Activated naive CD4-positive, alpha-beta T cell treated with anti-CD3 and anti-CD28 coated beads, Interleukin-2, amount 50 U/mL, for 24 hours (primary cell): ENCODE measurements at regions not wholly inside any gene's neighbourhood (a gene's known extent, or its start where the extent isn't known, plus 50 kb on each side); places are given as distances from the start of the nearest gene placed in this dataset.

Experiments
- H3K27ac Mint-ChIP-seq: one replicate; pipeline ENCODE4 v1.8.0; 2021; ENCODE audit warnings: mild to moderate bottlenecking, mixed read lengths
- H3K27me3 Mint-ChIP-seq: one replicate; pipeline ENCODE4 v1.8.0; 2021; ENCODE audit warnings: mixed read lengths
- H3K36me3 Mint-ChIP-seq: one replicate; pipeline ENCODE4 v1.8.0; 2021; ENCODE audit warnings: mixed read lengths
- H3K4me1 Mint-ChIP-seq: one replicate; pipeline ENCODE4 v1.8.0; 2021; ENCODE audit warnings: mixed read lengths
- H3K4me3 Mint-ChIP-seq: one replicate; pipeline ENCODE4 v1.8.0; 2021; ENCODE audit warnings: mild to moderate bottlenecking, mixed read lengths
- H3K9me3 Mint-ChIP-seq: one replicate; pipeline ENCODE4 v1.8.0; 2021; ENCODE audit warnings: mixed read lengths

DNA sequence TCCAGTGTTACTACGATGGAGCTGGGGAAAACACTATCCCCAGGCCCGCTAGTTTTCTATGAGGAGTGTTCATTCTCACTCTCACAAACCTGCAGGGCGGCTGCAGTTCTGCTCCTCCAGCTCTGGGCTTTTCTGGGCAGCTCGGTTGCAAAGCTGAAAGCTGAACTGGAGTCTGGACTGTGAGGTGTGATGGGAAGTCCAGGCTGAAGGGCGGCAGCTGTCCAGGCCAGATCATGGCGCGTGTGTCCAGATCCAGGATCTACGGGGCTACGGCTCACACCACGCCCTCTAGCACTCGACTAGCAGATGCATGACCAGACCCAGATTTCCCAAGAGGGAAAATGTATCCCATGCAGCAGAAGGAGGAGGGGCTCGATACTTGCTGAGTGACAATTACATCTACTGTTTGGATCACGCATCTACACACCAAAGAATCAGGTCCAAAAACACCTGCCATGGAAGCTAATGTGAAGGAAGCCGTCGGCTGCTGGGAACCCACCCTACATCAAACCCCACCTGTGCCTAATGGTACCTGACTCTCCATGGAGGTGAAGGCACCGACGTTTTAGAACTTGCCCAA lies 555.0 kb downstream of the BRD1 start:
- no peak overlapping the region for H3K27ac Mint-ChIP-seq
- H3K4me1 Mint-ChIP-seq, result no peaks in the 10 kb centered on the region
- H3K4me3 Mint-ChIP-seq, result no peak overlapping the region
- no peaks in the 10 kb centered on the region for H3K36me3 Mint-ChIP-seq
- no peaks in the 10 kb centered on the region for H3K9me3 Mint-ChIP-seq
- peaks cover 21% of the 10 kb centered on the region for H3K27me3 Mint-ChIP-seq

DNA sequence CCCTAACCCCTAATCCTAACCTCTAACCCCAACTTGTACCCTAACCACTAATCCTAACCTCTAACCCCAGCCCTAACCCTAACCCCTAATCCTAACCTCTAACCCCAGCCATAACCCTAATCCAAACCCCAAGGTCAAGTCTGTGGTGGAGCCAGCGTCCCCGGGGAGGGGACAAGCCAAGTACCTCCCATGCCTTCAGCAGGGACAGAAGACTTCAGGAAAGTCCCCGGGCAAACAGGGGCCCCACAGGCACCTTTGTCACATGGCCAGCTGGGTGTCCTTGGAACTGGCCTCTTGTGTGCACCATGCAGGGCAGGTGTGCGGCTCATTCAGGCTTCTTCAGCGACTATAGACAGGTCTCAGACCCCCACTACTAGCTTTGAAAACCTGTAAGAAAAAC lies 555.8 kb downstream of the BRD1 start:
- H3K4me3 Mint-ChIP-seq, result no peak overlapping the region
- H3K9me3 Mint-ChIP-seq, result no peaks in the 10 kb centered on the region
- H3K4me1 Mint-ChIP-seq, result no peaks in the 10 kb centered on the region
- H3K27ac Mint-ChIP-seq, result no peak overlapping the region
- peaks cover 24% of the 10 kb centered on the region for H3K27me3 Mint-ChIP-seq
- H3K36me3 Mint-ChIP-seq, result no peaks in the 10 kb centered on the region

GRCh38 chr22:49271369-49271727 lies 556.3 kb downstream of the BRD1 start:
- Mint-ChIP-seq H3K4me3 (no peak overlapping the region), H3K27ac (no peak overlapping the region), H3K9me3 (no peaks in the 10 kb centered on the region), H3K4me1 (no peaks in the 10 kb centered on the region), H3K27me3 (peaks cover 26% of the 10 kb centered on the region), H3K36me3 (no peaks in the 10 kb centered on the region)

DNA sequence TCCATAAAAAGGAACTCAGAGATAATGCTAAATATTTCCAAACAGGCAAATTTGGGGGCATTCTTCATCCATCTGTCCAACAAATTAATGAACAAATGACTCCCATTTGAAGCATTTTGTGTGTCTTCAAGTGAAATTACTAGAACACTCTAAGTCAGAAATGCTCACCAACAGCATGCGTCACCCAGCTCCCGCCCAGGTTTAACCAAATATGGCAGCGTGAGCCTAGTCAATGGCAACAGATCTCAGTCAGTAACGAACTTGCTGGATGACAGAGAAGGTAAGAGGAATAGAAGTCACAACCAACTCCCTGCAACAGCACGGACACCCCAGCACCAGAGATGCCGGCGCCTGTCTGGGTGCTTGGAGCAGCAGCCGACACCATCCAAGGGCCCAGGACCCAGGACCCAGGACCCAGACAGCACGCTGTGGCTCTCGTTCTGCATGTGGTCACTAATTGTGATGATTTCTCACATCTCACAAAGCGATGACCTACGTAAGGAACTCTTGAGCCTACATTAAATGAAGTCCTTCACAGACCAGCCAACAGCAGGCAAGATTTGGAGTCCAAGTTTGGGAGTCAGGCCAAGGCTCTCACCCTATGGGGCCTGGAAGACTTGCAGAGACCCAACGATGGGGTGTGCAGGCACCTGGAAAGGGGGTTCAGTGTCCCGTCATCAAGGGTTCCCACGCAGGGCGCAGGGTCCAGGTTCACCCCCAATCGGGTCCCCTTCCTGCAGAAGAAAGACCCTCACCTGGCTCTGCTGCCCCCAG lies 556.9 kb downstream of the BRD1 start:
- H3K27me3 Mint-ChIP-seq, result peaks cover 26% of the 10 kb centered on the region
- H3K27ac Mint-ChIP-seq, result no peak overlapping the region
- no peaks in the 10 kb centered on the region for H3K4me1 Mint-ChIP-seq
- H3K36me3 Mint-ChIP-seq, result no peaks in the 10 kb centered on the region
- no peak overlapping the region for H3K4me3 Mint-ChIP-seq
- no peaks in the 10 kb centered on the region for H3K9me3 Mint-ChIP-seq

DNA sequence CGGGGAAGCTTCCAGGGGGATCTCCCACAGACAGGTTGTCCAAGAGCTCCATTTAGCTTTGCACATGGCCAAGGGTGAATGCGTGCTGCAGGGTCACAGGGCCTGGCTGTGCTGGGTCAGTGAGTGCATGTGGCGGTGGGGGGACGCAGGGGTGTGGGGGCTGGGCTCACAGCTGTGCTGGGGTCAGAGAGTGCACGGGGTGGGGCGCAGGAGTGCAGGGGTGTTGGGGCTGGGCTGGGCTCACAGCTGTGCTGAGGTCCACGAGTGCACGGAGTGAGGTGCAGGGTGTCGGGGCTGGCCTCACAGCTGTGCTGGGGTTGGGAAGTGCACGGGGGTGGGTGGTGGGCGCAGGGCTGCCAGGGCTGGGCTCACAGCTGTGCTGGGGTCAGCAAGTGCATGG lies 557.7 kb downstream of the BRD1 start:
- Mint-ChIP-seq H3K9me3 (no peaks in the 10 kb centered on the region), H3K27ac (no peak overlapping the region), H3K36me3 (no peaks in the 10 kb centered on the region), H3K4me1 (no peaks in the 10 kb centered on the region), H3K4me3 (no peak overlapping the region), H3K27me3 (peaks cover 28% of the 10 kb centered on the region)

DNA sequence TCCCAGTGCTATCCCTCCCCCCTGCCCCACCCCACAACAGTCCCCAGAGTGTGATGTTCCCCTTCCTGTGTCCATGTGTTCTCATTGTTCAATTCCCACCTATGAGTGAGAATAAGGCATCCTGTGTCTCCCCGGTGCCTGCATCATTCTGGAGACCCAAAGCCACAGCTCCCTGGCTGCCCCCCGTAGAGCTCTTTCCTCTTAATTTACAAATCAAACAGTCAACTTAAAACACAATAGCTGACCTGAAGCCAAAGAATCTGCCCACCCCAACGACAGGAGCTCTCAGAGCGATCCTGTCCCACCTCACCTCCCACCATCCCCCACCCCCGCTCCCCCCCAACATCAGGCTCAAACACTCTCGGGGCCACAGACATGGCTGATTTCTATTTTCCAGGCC lies 558.3 kb downstream of the BRD1 start:
- no peaks in the 10 kb centered on the region for H3K9me3 Mint-ChIP-seq
- H3K27me3 Mint-ChIP-seq, result peaks cover 30% of the 10 kb centered on the region
- H3K36me3 Mint-ChIP-seq, result no peaks in the 10 kb centered on the region
- no peak overlapping the region for H3K4me3 Mint-ChIP-seq
- no peaks in the 10 kb centered on the region for H3K4me1 Mint-ChIP-seq
- H3K27ac Mint-ChIP-seq, result no peak overlapping the region

DNA sequence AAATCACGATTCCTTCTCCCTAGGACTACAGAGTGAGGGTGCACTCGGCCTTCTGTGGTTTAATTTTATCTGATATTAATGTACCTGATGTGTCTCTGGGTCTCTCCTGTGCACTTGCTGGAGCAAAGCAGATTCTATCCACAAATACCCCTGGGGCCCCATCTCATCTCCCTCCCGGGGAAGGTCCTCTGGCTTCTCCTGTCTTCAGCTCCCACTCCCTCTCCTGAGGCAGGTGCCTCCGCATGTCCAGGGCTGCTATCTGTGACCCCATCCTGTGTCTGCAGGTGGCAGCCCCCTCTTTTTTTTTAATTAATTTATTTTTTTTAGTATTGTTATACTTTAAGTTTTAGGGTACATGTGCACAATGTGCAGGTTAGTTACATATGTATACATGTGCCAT lies 558.7 kb downstream of the BRD1 start:
- Mint-ChIP-seq H3K27ac (no peak overlapping the region), H3K9me3 (no peaks in the 10 kb centered on the region), H3K4me3 (no peak overlapping the region), H3K4me1 (no peaks in the 10 kb centered on the region), H3K36me3 (no peaks in the 10 kb centered on the region), H3K27me3 (peaks cover 31% of the 10 kb centered on the region)

DNA sequence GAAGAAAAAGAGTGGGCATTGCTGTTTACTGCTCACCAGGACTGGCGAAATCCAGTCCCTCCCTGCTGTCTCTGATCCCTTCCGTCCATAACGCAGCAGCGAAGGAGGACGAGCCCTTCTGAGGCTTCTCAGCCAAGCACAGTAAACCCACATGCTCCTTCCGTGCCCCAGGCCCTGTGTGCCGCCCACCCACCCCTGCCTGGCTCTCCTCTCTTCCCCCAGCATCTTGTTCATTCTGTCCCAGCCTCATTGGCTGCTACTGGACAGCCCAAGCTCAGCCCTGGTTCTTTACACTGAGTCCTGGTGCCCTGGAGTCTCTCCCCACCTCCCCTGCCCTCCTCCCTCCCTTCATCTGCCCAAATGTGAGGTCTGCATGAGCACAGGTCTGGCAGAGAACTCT lies 559.7 kb downstream of the BRD1 start:
- no peaks in the 10 kb centered on the region for H3K36me3 Mint-ChIP-seq
- H3K27me3 Mint-ChIP-seq, result peaks cover 31% of the 10 kb centered on the region
- no peak overlapping the region for H3K27ac Mint-ChIP-seq
- H3K4me3 Mint-ChIP-seq, result no peak overlapping the region
- no peaks in the 10 kb centered on the region for H3K9me3 Mint-ChIP-seq
- H3K4me1 Mint-ChIP-seq, result no peaks in the 10 kb centered on the region

- H3K9me3 Mint-ChIP-seq, result no peaks in the 10 kb centered on the region
- no peaks in the 10 kb centered on the region for H3K4me1 Mint-ChIP-seq
- H3K4me3 Mint-ChIP-seq, result no peak overlapping the region
- H3K27ac Mint-ChIP-seq, result no peak overlapping the region
- H3K36me3 Mint-ChIP-seq, result no peaks in the 10 kb centered on the region
- H3K27me3 Mint-ChIP-seq, result peaks cover 31% of the 10 kb centered on the region
Measured at GRCh38 chr22:49266561-49267519, 560.8 kb downstream of the BRD1 start.

DNA sequence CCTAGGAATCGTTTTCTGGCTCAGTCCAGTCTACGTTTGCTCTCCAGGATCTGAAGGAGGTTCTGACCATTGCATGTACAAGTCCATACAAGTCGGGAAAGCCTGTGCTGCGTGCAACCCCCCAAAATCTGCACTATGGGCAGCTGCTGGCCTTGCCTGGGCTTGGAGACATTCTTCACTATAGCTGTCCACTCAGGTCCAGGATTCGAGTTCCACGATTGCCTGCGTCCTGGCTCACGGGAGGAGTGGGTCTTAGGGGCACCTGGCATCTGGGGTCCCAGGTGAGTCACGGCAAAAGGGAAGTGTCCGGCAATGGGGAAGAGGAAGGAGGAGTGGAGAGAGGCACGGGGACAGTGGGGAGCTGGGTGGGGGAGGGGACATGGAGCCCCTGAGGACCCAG lies 563.0 kb downstream of the BRD1 start:
- Mint-ChIP-seq H3K4me1 (no peaks in the 10 kb centered on the region), H3K27me3 (peaks cover 23% of the 10 kb centered on the region), H3K27ac (no peak overlapping the region)

GRCh38 chr22:49263101-49263500 lies 564.6 kb downstream of the BRD1 start:
- no peaks in the 10 kb centered on the region for H3K9me3 Mint-ChIP-seq
- H3K4me3 Mint-ChIP-seq, result no peak overlapping the region
- H3K27me3 Mint-ChIP-seq, result peaks cover 11% of the 10 kb centered on the region
- no peak overlapping the region for H3K27ac Mint-ChIP-seq
- H3K36me3 Mint-ChIP-seq, result no peaks in the 10 kb centered on the region
- no peaks in the 10 kb centered on the region for H3K4me1 Mint-ChIP-seq

More for the DNA sequence above, 563.0 kb downstream of the BRD1 start:
- no peak overlapping the region for H3K4me3 Mint-ChIP-seq
- no peaks in the 10 kb centered on the region for H3K9me3 Mint-ChIP-seq
- H3K36me3 Mint-ChIP-seq, result no peaks in the 10 kb centered on the region

DNA sequence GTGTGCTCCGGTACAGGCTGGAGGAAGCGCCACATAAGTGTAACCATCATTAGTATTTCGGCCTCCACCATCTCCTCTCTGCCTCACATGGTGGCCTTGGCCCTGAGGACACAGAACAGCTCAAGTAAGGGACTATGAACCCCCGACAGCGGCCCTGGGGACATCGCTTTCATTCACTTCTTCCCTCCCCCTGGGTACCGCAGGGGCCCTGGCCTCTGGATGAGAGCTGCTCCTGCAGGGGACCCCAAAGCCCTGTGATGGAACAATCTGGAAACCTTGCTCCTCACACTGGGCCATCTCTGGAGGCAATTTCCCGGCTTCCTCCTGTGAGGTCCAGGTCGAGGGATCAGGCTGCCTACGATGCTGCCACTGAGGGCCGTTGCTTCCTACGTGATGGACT lies 565.5 kb downstream of the BRD1 start:
- H3K27me3 Mint-ChIP-seq, result peaks cover 8% of the 10 kb centered on the region
- no peaks in the 10 kb centered on the region for H3K36me3 Mint-ChIP-seq
- H3K9me3 Mint-ChIP-seq, result no peaks in the 10 kb centered on the region
- H3K4me3 Mint-ChIP-seq, result no peak overlapping the region
- no peaks in the 10 kb centered on the region for H3K4me1 Mint-ChIP-seq
- H3K27ac Mint-ChIP-seq, result no peak overlapping the region

DNA sequence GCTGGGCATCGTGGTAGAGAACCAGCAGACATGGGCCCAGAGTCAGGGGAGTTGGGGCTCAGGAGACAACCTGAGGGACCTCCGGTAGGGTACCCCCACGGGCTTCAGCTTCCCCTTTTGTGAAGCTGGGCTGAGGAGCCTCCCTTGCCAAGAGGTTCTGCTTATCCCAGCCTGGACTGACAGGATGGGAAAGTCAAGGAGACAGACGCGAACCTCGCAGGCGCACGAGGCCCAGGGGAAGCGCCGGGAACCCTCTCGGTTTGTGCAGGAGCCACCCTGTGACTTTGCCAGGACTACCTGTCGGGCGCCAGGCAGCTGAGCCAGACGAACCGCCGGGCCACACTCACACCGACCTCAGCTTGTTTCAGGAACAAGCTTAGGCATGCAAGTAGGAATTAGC lies 566.1 kb downstream of the BRD1 start:
- Mint-ChIP-seq H3K4me1 (no peaks in the 10 kb centered on the region), H3K36me3 (no peaks in the 10 kb centered on the region), H3K4me3 (no peak overlapping the region), H3K27me3 (peaks cover 8% of the 10 kb centered on the region), H3K9me3 (no peaks in the 10 kb centered on the region), H3K27ac (no peak overlapping the region)

DNA sequence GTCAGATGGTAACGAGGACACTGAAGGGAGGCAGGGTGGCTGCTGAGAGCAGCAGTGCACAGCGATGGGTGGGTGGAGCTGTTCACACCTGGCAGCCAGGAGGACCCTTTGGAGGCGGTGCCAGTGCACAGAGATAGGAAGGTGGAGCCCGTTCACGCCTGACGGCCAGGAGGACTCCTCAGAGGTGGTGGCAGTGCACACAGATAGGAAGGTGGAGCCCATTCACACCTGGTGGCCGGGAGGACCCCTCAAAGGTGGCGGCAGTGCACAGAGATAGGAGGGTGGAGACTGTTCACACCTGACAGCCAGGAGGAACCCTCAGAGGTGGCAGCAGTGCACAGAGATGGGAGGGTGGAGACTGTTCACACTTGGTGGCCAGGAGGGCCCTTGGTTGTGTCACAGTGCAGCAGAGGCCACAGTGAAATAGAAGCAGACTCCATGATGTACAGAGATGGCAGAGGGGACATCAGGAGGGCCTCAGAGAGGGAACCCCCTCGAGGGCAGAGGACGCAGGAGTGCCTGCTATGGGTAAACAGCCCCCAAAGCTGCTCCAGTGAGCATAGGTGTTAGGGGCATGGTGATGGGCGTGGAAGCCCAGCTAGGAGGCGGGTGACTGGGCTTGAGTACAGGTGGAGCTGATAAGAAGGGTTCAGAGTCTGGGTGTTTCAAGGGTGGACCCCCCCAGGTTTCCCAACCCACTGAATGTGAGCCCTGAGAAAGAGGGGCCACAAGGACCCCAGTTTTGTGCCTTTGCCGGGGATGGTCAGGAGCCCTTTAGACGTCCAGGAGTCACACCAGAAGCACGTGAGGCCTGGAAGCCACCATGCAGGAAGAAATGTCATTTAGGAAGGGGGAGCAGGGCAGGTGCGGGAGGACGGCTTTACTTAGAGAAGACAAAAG lies 566.7 kb downstream of the BRD1 start:
- no peak overlapping the region for H3K27ac Mint-ChIP-seq

More for the DNA sequence above, 566.7 kb downstream of the BRD1 start:
- Mint-ChIP-seq H3K9me3 (no peaks in the 10 kb centered on the region), H3K27me3 (peaks cover 7% of the 10 kb centered on the region), H3K4me3 (no peak overlapping the region), H3K4me1 (no peaks in the 10 kb centered on the region), H3K36me3 (no peaks in the 10 kb centered on the region)
